GM19351 (cell line): ENCODE measurements at regions not wholly inside any gene's neighbourhood (a gene's known extent, or its start where the extent isn't known, plus 50 kb on each side); places are given as distances from the start of the nearest gene placed in this dataset.
A peak's percentile ranks its signal among the peaks of the same experiment; 100 is the strongest.

Experiments
- ATAC-seq: cut with Tn5 transposase; IDR thresholded peaks from one replicate; pipeline ENCODE4 v1.9.1; 2021; ENCODE audit warnings: mild to moderate bottlenecking, moderate library complexity; ENCODE audit not compliant: unreplicated experiment

DNA sequence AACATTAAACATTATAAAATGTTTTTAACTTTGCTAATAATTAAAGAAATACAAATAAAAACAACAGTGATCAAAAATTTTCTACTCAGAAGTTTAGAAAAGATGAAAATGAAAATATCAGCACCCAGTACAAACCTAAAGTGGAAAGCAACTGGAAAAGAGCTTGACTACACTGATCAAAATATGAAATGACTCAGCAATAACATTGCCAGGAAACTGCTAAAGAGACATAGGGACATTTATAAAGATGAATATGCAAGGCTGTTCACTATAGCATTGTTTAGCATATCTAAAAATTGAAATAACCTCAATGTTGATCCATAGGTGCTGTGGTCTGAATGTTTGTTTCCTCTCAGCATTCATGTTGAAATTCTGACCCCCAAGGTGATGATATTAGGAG is 88.5 kb upstream of the NOCT start:
- ATAC-seq = no peak

GRCh38 chr4:138925495-138925894 is 90.1 kb upstream of the NOCT start:
- ATAC-seq = no peak

DNA sequence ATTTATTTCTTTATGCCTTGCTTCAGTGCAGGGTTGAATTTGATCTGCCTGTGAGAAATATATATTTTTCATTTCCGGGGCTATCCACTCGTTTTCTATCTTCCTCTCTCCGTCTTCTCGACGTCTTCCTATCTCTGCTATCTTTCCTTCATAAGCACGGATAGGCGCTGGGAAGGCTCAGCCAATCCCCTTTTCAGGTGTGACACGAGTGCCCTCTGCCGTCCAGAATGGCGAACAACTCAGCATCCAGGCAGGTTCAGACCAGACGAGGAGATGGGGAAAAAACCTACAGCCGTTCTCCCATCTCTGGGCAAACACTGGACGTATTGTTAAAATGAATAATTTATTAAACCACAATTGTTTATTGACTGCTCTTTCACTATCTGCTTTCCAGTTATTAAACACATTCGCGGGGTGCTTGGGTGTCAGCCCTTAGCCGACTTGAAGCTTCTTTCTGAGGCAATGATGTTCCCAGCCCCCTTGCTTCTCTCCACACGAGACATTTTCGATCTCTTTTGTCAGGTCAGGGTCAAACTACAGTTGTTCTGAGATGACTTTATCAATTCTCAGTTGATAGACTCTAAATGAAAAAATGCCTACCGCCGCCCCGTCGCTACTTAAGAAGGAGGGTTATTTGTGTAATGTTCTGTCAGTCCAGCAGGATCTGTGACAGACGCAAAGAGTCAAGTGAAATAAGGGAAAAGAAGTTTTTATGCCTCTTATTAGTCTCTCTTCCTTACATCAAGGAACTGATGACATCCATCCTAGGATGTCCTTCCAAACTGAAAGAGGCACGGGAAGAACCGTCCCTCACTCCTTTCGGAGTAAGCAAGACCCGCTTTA is 96.3 kb upstream of the NOCT start:
- peak; percentile 92 for ATAC-seq

- no peak for ATAC-seq
These were observed 97.3 kb upstream of the NOCT start for GRCh38 chr4:138918169-138918869.

- ATAC-seq = no peak
These were observed 98.8 kb upstream of the NOCT start for GRCh38 chr4:138916763-138917162.

- no peak for ATAC-seq
These were observed 99.8 kb upstream of the NOCT start for GRCh38 chr4:138915756-138916155.

GRCh38 chr4:138912704-138913340 is 102.8 kb upstream of the NOCT start:
- no peak for ATAC-seq

DNA sequence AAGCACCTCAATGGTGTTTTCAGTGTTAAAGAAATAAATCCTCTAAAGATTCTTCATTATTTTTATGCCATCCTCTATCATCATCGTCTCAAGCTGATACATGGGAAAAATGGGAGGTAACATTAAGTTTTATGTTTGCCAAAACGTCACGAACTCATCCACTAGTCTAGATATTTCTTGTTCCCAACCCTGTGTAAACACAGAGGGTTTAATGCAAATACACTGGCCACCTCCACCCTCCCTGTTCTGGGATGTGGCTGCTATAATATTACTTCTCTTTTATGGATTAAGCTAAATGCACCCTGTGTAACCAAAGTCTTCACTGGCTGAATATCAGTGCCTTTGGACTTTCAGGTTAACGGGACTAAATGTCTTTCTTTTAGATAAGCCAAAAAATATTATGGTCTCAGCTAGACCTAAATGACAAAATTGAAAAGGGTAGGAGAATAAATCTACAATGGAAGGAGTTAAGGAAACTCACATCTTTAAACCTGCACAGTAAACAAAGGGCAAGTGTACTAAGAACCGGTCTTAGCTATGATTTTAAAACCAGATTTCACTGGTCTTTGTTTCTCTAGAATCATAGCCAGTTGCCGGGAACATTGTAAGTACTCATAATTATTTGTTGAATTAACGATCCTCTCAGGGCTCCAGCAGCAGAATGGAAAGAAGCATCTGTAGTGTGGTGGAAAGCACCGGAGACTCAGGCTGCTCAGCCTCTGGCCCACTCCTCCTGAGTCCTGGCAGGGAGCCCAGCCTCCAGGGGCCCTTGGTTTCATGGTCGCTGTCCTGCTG is 103.5 kb upstream of the NOCT start:
- ATAC-seq = no peak

DNA sequence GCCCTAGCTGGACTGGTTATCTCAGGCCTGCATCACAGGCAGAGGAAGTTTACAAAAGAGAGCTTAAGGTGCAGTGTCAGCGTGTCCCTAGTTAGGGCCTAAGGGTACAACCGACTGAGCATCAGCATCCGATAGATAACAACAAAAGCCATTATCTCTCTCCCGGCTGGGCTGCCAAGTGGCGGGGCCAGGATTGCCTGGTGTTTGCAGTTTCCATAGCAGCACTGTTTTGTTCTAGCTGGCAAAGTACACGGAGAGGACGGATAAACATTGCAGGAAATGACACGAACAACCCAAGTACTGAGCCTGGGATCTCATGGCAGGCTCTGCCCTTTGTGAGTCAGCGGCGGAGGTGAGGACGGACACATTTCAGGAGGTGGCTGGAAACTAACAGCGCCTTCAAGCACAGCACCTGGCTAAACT is 104.7 kb upstream of the NOCT start:
- no peak for ATAC-seq

DNA sequence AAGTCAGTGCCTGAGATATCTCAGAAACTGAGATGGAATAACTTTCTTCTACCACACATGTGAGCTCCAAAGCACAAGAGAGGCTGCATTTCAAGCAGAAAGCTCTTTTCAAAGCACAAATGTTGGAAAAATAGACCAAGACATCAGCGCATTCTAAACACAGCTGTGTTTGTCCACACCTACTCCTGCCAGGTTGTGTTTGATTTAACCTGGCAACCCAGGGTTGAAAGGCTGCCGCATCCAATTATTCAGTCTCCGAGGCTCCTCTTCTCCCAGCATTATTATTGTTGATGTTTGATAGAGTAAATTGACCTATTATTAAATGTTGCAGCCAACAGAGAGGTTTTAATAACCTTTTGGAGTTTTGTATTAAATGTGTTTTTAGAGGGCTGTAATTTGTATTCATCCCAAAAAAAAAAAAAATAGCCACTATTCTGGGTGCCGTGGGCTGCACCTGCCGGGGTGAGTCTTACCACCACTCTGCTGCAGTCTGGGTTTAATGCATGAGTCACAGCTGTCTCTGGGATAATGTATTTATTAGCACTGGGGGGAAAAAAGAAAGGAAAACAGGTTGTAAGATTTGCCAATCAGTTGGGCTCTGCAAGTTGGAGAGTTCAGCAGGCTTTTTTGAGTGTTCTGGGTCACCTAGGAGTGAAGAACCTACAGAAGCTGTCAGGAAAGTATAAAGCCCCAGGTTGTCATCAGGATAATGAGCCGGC is 105.2 kb upstream of the NOCT start:
- no peak for ATAC-seq

DNA sequence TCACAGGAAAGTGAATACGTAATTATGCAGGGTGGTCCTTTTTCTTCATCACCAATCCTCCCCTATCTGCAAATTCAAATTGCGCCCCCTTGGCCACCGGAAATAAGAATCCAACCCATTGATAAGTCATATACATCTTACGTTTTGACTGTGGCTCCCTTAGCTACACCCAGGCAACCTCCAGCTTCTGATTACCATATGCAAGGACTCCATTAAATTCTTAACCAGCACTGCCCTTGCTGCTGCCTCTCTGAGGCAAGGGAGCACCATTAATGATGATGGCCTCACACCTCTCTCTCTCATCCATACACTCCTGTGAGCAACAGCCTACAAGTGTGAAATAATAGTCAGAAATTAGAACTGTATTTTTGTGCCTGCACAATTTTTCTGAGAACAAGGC is 106.0 kb upstream of the NOCT start:
- ATAC-seq = no peak

GRCh38 chr4:138908134-138908533 is 107.4 kb upstream of the NOCT start:
- no peak for ATAC-seq

GRCh38 chr4:138907174-138907573 is 108.4 kb upstream of the NOCT start:
- ATAC-seq = no peak

GRCh38 chr4:138904793-138905192 is 110.8 kb upstream of the NOCT start:
- ATAC-seq = no peak

DNA sequence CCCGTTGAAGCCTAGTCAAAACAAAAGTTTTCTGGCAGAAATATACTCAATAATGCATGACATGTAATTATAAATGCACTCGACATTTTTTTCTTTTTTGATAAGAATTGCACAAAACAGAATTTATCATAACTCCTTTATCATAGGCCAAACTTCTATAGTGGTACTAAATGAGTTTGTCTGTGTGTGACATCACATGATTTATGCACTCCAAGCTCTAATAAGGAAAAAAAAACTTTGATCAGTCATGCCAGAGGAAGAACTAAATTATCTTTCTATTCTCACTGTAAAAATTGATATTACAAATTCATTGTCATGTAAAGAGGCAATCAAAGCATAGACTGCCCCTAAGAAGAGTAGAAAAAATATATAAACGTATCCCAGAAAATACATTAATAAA is 112.4 kb upstream of the NOCT start:
- no peak for ATAC-seq

DNA sequence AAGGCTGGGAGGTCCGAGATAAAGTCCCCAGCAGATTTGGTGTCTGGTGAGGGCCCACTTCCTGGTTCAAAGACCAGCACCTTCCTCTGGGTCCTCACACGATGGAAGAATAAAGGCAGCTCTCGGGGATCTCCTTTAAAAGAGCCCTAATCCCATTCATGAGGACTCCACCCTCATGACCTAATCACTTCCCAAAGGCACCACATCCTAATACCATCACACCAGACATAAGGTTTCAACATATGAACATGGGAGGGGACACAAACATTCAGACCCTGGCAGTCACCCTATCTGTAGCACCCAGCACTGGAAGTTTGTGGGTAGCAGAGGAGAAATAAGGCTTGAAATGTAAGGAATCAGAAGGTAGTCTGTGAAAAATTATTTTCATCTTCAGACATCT is 112.9 kb upstream of the NOCT start:
- ATAC-seq = no peak

DNA sequence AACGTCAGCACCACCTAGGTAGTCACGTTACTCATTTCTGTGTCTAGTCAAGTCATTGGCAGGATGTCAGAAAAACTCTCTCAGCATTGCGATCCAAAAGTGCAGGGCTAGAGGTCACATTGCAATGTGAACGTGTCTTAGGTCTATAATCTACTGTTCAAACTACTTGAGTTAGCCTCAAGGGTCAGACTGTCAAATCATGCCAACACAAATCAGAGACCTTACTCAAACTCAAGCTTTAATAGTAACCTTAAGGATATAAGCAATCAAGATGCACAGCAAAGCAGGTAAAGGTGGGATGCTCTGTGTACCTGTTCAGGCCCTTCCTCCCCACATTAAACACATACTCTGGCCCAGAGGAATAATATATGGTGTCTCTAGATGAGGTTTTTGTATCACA is 114.4 kb upstream of the NOCT start:
- no peak for ATAC-seq

DNA sequence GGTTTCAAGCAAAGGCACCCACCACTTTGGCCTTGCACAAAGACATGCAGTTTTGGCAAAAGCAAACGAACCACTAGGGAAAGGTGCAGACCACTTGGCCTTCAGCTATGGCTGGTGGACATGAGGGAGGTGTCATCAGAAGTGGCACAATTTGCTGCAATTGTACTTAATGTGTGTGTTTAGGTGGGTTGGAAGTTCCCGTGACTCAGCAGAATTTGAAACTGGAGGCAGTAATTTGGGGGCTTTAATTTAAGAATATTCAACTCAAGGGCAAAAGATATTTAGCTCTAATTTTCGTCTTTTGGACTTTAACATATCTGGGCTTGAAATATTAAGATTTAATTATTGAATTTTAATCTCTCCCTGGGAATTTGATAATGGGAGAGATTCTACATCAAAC is 115.6 kb upstream of the NOCT start:
- ATAC-seq = no peak

DNA sequence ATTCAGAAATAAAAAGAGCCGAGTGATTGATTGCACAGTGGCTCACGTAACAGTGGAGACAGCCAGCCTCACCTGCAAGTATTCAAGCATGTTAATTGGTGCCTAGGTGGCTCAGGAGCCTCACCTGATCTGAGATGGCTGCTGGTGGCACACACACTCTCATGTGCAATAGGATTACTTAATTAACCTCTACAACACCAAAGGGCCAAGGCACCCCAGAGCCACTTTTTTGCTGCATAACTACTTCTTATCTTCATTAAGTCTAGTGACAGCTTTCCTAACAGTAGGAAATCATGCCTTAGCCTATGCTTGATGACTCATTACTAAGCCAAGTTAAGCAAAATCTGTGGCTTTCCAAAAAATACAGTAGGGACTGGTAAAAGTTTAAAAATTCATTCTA is 117.3 kb upstream of the NOCT start:
- ATAC-seq = no peak

- ATAC-seq = no peak
These were observed 117.8 kb upstream of the NOCT start for GRCh38 chr4:138897811-138898226.
